Caki2 (cell line): ENCODE measurements at regions not wholly inside any gene's neighbourhood (a gene's known extent, or its start where the extent isn't known, plus 50 kb on each side); places are given as distances from the start of the nearest gene placed in this dataset.
"Not testable (repeated sequence)": the region's sequence is repeated elsewhere in the genome, so short reads cannot be mapped to it uniquely, and the experiment has no call there.

Experiments used
- DNase-seq: peaks from one replicate; pipeline ENCODE4 v3.0.0-alpha.2; 2015; ENCODE audit warnings: low read depth
- in situ Hi-C: cut with HindIII; loops from 2 replicates; pipeline ENCODE4 v1.10.0; 2016; ENCODE audit warnings: low sequenced_read_pairs, low pct_unique_long_range_greater_than_20kb, mixed read lengths

DNA sequence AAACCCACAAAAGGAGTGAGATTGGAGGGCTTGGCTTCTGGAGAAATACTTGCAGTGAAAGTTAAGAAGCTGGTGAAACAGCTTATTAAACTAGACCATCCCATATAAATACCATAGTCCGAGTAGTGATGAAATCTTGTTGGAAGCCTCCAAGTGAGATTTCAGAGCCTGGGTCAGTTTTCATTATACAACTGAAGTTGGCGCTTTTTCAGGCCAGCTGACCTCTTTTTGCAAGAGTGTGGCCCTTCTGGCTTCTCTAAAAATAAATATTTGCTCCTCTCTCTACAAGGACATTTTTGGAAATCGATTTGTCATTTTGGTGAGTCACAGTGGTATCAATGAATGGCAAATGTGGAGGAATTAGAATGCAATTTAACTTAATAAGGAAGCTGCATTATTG, 51.2 kb upstream of the THRB start:
- in situ Hi-C loops, result no loop called here
- DNase-seq, result no peak

GRCh38 chr3:24548278-24548677, 53.6 kb upstream of the THRB start:
- no peak for DNase-seq
- in situ Hi-C loops, result no loop called here

DNA sequence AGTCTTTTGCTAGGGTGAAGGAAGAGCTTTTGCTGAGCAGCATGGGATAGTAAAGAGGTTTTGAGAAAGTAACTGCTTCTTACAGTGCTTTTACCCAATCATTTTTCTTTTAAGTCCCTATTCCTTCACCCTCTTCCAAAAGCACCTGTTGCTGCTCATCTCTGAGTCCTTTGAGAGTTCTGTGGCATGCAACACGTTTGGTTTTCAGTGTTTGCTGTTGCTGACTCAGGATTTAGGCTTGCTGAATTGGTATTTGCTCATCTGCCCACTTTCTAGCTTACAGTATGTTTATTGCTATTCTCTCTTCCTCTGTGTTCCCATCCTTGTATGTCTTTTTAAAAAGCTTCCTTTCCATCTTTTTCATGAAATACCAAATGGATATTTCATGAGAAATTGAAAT, 55.9 kb upstream of the THRB start:
- in situ Hi-C loops, result no loop called here
- no peak for DNase-seq

GRCh38 chr3:24551626-24552025, 57.0 kb upstream of the THRB start:
- DNase-seq, result no peak
- in situ Hi-C loops, result no loop called here

GRCh38 chr3:24562895-24563294, 68.2 kb upstream of the THRB start:
- no peak for DNase-seq
- in situ Hi-C loops, result no loop called here

- no peak for DNase-seq
- in situ Hi-C loops, result no loop called here
Measured at GRCh38 chr3:24565053-24565452, 70.4 kb upstream of the THRB start.

DNA sequence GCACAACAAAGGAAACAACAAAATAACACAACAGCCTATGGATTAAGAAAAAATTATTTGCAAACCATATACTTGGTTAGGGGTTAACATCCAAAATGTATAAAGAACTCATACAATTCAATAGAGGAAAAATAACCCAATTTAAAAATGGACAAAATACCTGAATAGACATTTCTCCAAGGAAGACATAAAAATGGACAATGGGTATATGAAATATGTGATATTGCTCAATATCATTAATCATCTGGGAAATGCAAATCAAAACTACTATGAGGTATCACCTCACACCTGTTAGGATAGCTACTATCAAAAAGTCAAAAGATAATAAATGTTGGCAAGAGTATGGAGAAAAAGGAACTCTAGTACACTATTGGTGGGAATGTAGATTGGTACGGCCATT, 71.0 kb upstream of the THRB start:
- in situ Hi-C loops, result no loop called here
- DNase-seq, result no peak

DNA sequence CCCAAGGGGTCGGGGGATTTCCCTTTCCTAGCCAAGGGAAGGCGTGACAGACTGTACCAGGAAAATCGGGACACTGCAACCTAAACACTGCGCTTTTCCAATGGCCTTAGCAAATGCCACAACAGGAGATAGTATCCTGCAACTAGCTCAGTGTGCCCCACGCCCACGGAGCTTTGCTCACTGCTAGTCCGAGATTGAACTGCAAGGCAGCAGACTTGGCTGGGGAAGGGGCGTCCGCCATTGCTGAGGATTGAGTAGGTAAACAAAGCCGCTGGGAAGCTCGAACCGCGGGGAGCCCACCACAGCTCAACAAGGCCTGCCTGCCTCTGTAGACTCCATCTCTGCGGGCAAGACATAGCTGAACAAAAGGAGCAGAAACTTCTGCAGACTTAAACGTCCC, 72.3 kb upstream of the THRB start:
- DNase-seq, result no peak
- in situ Hi-C loops, result no loop called here

GRCh38 chr3:24572409-24572808, 77.8 kb upstream of the THRB start:
- DNase-seq, in situ Hi-C loops: not testable (repeated sequence)

- DNase-seq, result no peak
- in situ Hi-C loops, result no loop called here
Measured at GRCh38 chr3:24573576-24573975, 78.9 kb upstream of the THRB start.

GRCh38 chr3:24578324-24578723, 83.7 kb upstream of the THRB start:
- DNase-seq, result no peak
- in situ Hi-C loops, result no loop called here

- in situ Hi-C loops, result no loop called here
Measured at GRCh38 chr3:24578951-24579421, 84.3 kb upstream of the THRB start.

GRCh38 chr3:24582431-24583403, 88.1 kb upstream of the THRB start:
- DNase-seq, result no peak
- in situ Hi-C loops, result no loop called here

More at GRCh38 chr3:24578951-24579421, 84.3 kb upstream of the THRB start:
- no peak for DNase-seq

DNA sequence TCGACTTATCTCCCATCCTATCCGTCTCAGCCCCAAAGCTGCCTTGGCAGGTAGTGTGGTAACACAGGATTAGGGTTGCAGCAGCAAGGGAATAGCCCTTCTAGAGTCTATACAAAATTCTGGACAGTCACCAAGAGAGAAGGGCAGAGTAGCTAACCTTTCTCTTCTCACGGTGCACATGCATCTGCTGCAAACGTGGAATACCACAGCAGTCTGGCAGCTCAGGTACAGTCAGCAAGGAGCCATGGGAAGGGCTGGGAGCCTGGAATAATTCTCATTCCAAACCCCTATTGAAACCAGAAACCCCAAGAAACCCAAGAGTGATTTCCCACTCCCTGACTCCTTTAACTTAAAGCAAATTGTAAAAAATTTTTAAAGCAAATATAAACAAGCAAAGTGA, 92.3 kb upstream of the THRB start:
- in situ Hi-C loops, result no loop called here
- DNase-seq, result no peak

DNA sequence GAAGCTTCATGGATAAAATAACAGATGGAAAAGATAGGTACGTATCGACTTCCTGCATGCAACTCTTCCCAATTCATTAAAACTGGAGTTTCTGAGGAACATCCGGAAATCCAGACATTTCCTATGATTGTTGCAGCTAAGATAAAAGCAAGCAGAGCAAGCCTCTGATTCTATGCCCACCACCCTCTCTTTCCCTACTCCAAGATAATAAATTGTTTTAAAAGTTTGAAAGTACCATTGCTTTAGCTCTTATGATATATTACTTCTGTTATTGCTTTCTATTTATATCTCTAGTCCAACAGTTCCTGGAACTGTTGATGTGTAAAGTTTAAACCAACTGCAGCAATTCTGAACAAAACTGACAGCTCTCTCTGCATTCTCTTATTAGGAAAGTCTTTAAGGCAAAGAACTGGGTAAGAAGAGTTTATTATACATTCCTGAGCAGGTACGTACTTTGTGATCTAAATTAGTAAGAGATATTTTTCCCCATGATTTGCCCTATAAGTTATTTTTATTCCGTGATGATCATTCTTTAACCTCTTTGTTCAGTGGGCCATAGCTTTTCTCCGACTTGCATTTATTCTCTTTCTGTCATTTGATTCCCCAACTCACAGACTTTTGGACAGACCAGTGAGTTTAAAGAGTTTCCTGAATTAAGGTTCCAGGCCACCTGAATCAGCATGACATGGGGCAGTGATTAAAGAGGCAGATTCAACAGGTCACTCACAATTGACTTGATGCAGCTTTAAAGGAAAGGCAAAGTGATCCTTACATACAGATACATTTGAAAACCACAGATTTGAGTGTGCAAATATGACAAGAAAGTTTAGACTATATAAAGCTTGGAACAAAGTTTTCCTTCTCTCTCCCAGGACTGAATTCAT, 94.2 kb upstream of the THRB start:
- in situ Hi-C loops, result no loop called here
- DNase-seq, result no peak

DNA sequence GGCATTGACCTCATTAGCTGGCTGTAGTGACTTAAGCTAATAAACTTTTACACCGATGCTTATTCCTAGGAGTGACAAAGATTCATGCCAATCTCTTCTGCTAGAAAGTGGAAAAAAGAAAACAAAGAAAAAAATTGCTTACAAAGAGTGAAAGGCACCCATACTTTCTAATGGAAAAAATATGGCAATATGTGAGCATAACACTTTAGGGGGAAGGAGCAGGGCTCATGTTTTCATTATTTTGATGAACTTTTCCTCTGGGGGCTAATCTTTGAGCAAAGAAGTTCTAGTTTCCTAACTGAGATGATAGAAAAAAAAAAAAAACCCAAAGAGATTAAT, 94.8 kb upstream of the THRB start:
- in situ Hi-C loops, result no loop called here
- DNase-seq, result no peak

GRCh38 chr3:24589931-24590880, 95.6 kb upstream of the THRB start:
- in situ Hi-C loops, result no loop called here

GRCh38 chr3:24591191-24591590, 96.5 kb upstream of the THRB start:
- no peak for DNase-seq
- in situ Hi-C loops, result no loop called here

More at GRCh38 chr3:24589931-24590880, 95.6 kb upstream of the THRB start:
- DNase-seq, result no peak
